GM19324 (cell line): ENCODE measurements at regions not wholly inside any gene's neighbourhood (a gene's known extent, or its start where the extent isn't known, plus 50 kb on each side); places are given as distances from the start of the nearest gene placed in this dataset.

ENCODE experiments used
- ATAC-seq: cut with Tn5 transposase; IDR thresholded peaks from one replicate; pipeline ENCODE4 v1.9.1; 2021; ENCODE audit warnings: mild to moderate bottlenecking, moderate library complexity; ENCODE audit not compliant: unreplicated experiment, low FRiP score

DNA sequence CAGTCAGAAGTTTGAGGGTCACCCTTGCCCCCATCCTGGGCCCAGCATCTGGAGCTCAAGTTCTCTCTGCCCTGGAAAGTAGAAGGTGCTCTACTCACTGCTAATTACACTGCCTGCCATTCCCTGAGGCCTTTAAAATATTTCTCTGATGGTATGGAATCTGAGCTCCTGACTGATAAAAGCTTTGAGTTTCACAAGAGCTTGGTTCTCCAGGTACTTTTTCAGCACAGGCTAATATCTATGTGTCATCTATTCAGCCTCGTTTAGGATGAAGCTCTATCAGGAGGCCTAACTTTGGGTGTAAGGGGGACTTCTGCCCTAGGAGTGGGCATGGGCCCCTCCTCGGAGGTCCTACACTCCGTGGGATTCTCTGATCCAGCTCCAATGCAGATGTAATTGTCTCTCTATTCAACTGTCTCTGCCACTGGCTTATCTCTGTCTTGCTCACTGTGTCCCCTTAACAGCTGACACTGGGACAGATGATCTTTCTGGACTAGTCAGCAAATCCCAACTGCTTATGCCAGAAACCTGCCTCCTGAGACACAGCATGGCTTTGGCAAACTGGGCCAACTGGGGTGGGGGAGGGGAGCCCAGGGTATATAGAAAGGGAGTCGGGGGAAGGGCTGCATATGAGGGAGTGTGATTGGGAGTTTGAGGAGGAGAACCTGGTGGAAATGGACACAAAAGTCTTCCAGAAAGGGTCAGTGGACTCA, 104.2 kb upstream of the GADD45A start:
- no peak for ATAC-seq

DNA sequence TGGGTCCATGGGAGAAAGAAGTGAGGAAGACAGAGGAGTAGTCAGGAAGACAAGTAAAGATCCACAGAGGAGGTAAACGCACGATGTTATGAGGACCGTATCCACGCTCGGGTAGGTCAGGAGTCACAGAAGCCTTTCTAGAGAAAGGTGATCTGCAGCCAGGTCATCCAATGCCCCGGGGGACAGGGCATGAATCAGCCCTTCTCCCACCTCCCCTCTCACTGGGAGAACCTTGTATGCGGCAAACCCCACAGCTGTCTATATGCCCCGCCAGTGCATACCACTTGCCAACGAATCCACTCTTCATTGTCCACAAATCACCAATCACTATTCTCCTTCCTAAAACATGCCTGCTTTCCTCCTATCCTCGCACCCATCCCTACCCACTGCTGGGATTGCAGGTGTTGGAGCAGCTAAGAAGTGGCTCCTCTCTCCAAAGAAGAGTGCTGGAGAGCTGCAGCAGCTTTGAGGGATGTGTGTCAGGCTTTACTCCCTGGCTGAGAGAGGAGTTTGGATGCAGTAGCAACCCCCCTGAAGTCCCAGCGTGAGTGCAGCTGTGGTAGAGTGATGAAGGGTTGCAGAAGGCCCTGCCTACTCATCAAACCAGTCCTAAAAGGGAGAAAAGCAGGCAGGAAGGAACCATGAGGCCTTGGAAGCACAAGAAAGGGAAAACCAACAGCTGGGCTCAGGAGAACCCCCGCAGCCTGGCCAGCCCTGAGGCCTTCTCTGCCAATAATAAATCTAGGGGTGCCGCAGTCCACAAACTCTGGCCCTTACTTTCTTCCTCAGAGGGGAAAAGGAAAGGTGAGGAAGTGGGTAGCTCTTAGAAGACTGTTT, 102.2 kb upstream of the GADD45A start:
- no peak for ATAC-seq

DNA sequence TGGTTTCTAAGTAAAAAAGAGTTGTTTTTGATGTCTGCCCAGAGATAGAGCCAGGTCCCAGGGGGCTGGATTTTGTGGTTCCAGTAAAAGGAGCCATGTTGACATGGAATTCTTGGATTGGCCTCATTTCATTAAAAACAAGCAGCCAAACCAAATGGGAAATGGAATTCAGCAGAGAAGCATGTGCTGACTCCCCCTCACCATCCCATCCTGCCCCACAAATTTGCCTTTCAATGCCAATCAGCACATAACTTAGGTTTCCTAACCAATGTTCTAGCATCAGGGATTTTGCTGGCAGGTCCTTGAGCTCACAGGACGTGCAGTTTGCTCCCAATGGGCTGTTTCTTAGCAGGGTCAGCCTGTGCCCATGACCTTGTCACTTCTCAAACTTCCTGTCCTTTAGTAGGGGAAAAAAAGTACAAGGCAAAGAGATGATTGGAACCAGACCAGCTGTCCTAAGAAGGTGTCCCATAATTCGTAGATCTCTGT, 101.5 kb upstream of the GADD45A start:
- ATAC-seq: no peak

DNA sequence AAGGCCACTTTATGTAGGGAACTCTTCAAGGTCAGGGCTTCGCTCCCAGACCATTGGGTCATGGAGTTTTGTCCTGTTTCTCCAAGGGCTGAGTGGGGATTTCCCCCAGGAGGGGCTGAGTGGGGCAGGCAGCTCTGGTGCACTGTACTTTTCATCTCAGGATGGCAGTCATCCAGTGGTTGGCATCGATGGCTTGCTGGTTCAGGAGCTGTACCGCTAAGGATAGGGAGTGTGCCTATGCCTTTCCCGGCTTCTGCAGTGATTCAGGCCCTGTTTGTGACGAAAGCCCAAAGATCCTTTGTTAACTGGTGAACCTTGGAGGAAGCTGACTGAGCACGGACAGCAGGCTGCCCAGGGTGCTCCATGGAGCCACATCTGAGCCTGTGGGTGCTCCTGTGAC, 100.1 kb upstream of the GADD45A start:
- ATAC-seq: no peak

DNA sequence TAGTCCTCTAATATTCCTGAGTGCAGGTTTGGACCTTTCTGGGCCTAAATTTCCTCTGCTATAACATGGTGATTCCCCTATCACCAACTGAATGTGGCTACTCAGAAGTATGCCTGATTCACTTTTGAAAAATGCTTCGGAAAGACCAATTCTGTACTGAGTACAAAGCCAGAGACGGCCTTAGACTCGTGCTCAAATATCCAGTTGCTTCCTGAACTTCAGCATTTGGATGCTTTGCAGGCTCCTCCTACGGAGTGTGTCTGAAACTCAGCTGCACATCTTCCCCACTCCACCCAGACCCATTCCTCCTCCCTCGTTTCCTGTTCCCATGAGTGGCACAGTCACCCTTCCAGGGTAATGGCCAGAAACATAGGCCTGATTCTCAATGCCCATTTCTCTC, 98.4 kb upstream of the GADD45A start:
- no peak for ATAC-seq

DNA sequence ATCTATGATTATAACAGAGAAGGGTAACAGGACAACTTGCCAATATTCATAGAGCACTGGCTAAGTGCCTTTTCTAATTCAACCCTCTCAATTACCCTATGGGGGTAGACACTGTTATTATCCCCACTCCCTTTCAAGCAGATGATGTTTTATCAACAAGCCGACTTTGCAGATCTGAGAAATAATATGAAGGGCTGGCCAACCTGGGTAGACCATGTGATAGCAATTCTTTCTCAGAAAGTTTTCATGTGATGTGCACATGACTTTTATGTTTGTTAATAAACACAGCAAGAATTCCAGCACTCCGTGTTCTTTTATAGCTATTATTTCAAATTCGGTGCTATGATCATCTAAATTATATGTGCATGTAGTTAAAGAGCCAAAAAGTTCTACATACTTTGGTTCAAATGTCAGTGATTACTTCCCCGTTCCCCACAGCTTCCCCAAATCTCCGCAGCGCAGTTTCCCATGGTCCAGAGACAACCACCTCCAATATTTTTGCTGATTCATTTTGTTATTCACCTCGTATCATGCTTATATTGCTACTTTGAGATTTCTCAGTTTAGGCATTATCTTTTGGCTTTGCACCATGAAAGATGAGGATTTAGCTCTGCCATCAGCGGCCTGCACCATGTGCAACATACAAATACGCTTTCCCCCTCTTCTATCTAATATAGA, 96.7 kb upstream of the GADD45A start:
- no peak for ATAC-seq

DNA sequence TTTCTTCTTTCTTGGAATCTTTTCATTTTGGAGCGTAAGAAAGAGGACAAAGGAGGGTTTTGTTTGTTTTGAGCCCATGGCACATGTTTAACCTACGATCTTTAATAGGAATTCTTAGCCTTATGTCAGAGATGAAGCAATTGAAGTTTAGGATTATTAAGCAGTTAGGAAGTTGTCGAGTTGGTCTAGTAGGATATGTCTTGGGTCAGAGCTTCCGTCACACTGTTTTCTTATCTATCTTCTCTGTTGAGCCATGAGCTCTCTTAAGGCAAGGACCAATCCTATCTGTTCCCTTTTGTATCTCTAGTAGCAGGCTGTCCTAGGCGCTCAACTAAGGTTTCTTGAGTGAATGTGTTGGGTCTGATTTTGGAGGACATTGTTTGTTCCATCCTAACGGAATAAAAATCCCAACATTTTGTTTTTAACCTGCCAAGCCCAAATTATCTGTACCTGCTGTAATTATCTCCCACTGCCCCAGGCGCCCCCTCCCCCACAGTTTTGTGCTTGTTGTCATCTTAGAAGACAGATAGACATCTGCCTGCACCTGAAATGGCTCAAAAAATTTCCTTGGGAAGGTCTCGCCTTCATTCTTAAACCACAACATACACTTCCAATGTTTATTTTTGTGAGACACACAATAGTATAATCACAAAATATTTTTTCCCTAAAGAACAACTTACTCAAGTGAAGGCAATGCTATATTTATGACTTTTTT, 95.3 kb upstream of the GADD45A start:
- ATAC-seq: no peak

DNA sequence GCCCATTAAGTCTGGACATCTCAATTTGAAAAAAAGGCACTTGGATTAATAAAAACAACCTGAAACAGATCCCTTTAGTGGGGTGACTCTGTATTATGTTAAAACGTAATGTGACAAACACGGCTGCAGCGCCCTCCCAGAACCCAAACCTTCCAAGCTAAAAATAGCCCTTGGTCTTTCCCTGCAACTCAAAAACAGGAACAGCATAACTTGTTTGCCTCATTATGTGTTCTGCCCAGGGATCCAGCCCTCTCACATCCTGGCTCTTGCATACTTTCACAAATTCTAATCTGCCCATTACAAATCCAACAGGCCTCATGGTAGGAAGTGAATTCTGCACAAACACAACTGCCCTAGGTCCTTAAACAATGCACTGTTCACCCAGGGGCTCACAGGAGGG, 94.7 kb upstream of the GADD45A start:
- no peak for ATAC-seq

DNA sequence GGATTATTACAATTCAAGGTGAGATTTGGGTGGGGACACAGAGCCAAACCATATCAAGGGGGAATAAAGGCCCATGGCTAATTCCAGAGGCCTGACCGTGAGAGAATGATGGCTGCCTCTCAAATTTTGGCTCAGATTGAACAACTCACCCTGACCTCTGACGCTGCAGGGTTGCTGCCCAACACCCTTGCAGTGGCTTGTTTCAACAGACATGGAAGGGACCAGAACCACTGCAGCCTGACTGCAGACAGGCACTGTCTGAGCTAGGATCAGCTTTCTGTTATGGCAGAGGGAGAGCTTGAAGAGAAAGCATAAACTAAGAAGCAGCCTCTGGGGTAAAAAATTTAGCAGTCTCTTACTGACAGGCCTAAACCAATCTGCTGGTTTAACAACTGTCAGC, 90.2 kb upstream of the GADD45A start:
- no peak for ATAC-seq

DNA sequence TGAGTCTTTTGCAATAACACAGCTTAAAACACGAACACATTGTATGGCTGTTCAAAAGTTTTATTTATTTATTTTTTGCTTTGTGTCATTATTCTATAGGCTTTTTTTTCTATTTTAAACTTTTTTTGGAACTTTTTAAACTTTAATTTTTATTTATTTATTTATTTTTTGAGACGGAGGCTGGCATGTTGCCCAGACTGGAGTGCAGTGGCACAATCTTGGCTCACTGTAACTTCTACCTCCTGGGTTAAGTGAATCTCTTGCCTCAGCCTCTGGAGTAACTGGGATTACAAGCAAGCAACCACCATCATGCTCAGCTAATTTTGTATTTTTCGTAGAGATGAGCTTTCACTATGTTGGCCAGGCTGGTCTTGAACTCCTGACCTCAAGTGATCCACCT, 88.3 kb upstream of the GADD45A start:
- no peak for ATAC-seq

DNA sequence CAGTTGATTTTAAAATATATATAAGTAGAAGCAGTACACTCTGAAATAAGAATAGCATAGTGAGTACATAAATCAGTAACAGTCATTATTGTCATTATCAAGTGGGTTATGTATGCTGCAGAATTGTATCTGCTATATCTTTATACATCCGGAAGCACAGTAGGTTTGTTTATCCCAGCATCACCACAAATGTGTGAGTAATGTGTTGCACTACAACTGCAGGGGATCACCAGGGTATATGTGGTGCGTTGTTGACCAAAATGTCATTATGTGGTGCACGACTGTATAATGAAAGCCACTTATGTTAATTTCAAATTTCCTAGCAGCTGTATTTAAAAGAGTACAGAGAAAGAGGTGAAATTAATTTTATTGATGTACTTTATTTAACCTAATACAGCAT, 87.7 kb upstream of the GADD45A start:
- ATAC-seq: no peak

DNA sequence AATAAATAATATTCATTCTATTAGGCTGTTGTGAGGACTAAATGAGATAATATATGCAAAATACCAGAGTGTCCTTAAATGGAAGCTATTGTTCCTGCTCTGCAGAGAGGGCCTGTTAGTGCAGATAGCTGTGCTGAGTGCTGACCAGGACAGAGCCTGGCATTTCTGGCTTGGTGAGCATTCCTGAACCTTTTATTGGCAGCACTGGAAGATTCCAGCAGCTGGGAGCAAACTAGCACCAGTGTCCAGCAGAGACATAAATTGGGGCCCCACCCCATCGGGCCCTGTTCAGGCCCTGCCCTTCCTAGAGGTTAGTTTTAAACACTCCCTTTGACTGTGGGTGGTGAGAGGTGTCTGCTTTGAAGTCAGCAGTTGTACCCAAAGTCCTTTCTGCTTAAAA, 85.9 kb upstream of the GADD45A start:
- ATAC-seq: no peak

DNA sequence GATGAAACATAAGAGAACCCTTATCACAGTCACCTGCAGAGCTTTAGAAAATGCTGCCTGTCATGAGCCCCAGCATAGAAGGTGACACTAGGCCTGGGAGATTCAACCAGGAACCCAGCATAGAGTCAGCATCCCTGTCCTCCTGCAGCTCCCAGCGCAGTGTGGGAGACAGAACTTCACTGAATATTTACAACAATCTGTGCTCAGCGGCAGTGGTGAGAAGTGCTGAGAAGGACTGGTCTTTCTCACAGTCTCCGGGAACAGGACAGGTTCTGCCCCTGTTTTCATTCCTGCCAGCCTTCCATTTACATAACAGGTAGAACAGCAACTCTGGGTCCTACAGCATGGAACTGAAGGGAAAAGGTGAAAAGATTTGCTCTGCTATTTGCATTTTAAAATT, 83.5 kb upstream of the GADD45A start:
- ATAC-seq: no peak

DNA sequence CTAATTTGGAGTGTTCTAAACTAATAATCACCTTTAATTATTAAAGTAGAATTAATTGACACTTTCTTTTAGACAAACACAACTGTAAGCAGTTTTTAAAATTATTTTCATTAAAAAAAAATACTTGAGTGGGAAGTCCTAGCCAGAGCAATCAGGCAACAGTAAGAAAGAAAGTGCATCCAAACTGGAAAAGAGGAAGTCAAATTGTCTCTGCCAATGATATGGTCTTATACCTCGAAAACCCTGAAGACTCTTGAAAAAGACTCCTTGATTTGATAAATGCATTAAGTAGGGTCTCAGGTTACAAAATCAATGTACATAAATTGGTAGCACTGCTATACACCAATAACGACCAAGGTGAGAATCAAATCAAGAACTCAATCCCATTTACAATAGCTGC, 83.0 kb upstream of the GADD45A start:
- ATAC-seq: no peak

DNA sequence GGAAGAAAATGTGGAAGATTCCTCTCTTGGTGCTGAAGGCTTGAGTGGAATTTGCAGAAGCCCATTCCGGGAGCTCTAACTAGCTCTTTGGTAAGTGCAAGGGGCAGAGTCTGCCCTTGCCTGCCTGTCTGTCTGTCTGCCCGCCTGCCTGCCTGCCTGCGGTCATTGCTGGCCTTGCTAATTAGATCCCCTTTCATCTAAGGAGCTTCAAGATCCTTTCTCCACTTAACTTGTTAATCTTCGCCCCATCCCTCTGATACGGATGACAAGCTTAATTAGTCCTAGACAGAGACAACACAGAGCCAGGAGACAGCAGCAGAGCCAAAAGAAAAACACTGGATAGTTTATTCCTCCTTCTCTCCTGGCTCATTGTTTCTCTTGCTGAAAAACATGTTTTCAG, 80.2 kb upstream of the GADD45A start:
- no peak for ATAC-seq

DNA sequence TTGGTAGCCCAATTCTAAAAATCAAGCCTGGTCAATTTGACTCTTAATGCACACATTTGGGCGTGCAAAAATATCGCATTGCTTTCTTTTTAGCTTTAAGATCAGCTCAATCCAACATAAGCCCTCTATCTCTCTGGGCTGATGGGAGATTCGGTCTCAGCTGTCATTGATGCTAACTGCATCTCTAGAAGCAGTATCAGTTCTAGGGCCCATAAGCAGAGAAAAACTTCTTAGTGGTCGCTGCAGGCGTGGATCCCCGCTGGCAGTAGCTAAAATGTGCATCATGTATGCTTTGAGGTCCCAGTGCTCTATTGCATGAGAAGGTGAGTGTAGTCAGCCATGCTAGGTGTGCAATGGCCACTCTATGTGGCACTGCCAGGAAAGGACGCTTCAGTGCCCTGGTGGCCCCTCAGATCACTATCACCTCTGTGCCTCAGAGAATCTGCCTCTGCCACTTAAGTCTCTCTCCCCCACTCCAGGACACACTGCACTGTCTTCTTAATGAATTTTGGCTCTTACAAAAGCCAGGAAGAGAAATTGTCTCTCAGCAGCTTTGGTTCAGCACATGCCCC, 79.7 kb upstream of the GADD45A start:
- ATAC-seq: no peak

DNA sequence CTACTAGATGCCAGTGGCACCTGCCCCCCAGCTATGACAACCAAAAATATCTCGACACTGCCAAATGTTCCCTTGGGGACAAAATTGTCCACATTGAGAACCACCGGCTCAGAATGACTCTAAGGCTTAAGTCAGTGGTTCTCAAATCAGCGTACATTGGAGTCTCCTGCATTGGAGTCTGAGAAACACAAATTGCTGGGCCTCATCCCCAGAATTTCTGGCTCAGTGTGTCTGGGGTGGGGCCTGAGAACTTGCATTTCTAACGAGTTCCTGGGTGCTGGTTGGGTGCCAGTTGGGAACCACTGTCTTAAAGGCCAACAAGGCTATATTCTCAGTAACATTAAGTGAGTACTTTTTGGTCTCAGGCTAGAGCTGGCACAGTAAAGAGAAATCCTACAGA, 77.7 kb upstream of the GADD45A start:
- no peak for ATAC-seq

DNA sequence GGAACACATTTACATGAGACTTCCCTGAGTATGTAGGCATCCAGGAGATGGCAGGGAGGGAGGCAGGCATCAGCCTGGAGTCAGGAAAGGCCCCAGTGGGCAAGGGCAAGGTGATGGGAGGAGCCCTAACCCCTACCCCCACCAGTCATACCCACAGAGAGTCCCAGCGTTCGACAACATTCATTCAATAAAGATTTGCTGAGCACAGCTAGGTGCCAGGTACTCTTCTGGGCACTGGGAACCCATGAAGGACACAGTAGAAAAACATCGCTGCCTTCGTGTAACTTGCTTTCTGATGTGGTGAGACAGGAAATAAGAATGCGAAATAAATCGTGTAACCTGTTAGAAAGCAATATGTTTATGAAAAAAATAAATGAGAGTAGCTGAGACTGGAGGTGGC, 77.3 kb upstream of the GADD45A start:
- no peak for ATAC-seq

DNA sequence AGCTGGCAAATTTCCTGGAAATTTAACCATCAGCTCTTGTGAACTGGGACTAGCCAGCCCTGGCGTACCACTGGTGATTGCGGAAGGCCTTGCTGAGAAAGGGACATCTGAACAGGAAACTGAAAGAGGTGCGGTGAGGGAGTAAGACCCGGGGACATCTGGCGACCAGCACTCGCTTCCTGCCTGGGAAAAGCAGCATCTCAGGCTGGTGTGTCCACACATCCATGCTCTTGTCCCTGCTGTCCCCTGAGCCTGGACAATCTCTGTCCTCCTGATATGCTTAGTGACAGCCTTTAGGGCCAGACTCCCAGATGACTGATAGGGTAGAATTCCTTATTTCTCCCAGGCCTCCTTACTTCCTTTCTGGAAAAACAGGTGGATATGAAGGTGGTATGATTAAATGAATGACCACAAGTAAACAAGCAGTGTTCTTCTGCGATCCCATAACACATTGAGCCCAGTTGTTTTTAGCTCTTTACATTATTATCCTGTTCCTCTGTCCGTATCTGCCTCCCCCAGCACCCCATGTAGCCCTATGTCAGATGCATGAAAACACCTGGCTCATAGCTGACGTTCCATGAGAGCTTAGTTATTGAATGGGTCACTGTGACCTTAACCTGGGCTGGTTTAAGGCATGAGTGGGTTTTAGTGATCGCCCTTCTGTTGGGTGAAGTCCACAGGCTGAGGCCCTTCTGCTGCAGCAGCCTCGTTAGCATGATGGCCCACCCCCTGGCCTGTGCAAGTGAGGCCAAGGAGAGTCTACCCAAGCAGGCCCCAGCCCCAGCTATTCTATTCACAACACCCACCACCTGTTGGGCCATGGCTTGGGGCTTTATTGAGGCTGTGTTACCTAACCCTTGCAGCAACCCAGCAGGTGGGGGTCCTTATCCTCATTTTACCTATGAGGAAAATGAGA, 76.1 kb upstream of the GADD45A start:
- no peak for ATAC-seq
